Naive thymus-derived CD4-positive, alpha-beta T cell (primary cell): ENCODE measurements at regions not wholly inside any gene's neighbourhood (a gene's known extent, or its start where the extent isn't known, plus 50 kb on each side); places are given as distances from the start of the nearest gene placed in this dataset.

Source experiments
- ATAC-seq: fragments of 150-1000 bp; cut with Tn5 transposase; 2 replicates; pipeline ENCODE4 v1.10.0; 2021; ENCODE audit warnings: mild to moderate bottlenecking, moderate library complexity
- CTCF ChIA-PET: fragments of 350-600 bp; sonication (Branson Sonifier 250); formaldehyde crosslinking; loops from one replicate; lab custom pipeline; 2021; ENCODE audit warnings: antibody characterized with exemption; lab: Charles Lee
- POLR2A ChIA-PET: fragments of 350-600 bp; sonication (Branson Sonifier 250); formaldehyde crosslinking; loops from one replicate; lab custom pipeline; 2021; ENCODE audit warnings: antibody characterized with exemption, inconsistent platforms; lab: Charles Lee
- DNase-seq, 9 donors: peaks; one replicate each; pipeline versions ENCODE4 v3.0.0 to v3.0.0-alpha.2; 2020 to 2022; ENCODE audit warnings: mixed read lengths in 1 of 9
- H3K27ac ChIP-seq: one replicate; pipeline ENCODE4 v1.7.0; 2013; ENCODE audit warnings: mild to moderate bottlenecking, low read depth, low read length, moderate library complexity
- H3K27me3 ChIP-seq, 2 donors: one replicate each; pipeline ENCODE4 v1.7.0; 2013; ENCODE audit warnings: low read length in 2 of 2, mild to moderate bottlenecking in 2 of 2, moderate library complexity in 2 of 2; ENCODE audit not compliant: control insufficient read depth in 2 of 2, insufficient read depth in 2 of 2
- H3K36me3 ChIP-seq, 3 experiments: 1 replicate in 2 of 3; 2 replicates in 1 of 3; pipeline ENCODE4 v1.7.0; 2013; ENCODE audit warnings: low read length in 3 of 3, mild to moderate bottlenecking in 3 of 3, moderate library complexity in 1 of 3; ENCODE audit not compliant: insufficient read depth in 3 of 3, control insufficient read depth in 2 of 3
- H3K4me1 ChIP-seq, 2 donors: one replicate each; pipeline ENCODE4 v1.7.0; 2013; ENCODE audit warnings: low read length in 2 of 2, mild to moderate bottlenecking in 2 of 2, moderate library complexity in 1 of 2; ENCODE audit not compliant: control insufficient read depth in 2 of 2, insufficient read depth in 2 of 2
- H3K4me3 ChIP-seq: 2 replicates; pipeline ENCODE4 v1.7.0; 2013; ENCODE audit warnings: mild to moderate bottlenecking, low read length
- H3K9me3 ChIP-seq, 3 experiments: 1 replicate in 2 of 3; 2 replicates in 1 of 3; pipeline ENCODE4 v1.7.0; 2013; ENCODE audit warnings: low read length in 3 of 3; ENCODE audit not compliant: control insufficient read depth in 2 of 3
- H3K27ac Mint-ChIP-seq, 9 donors: one replicate each; pipeline ENCODE4 v1.8.0; 2020 to 2022; ENCODE audit warnings: mixed read lengths in 9 of 9, mild to moderate bottlenecking in 8 of 9, moderate library complexity in 5 of 9, inconsistent platforms in 2 of 9
- H3K27me3 Mint-ChIP-seq, 5 donors: one replicate each; pipeline ENCODE4 v1.8.0; 2021 to 2022; ENCODE audit warnings: mixed read lengths in 5 of 5, mild to moderate bottlenecking in 1 of 5
- H3K36me3 Mint-ChIP-seq, 5 donors: one replicate each; pipeline ENCODE4 v1.8.0; 2020 to 2022; ENCODE audit warnings: mixed read lengths in 5 of 5, mild to moderate bottlenecking in 3 of 5, inconsistent platforms in 1 of 5
- H3K4me1 Mint-ChIP-seq, 7 donors: one replicate each; pipeline ENCODE4 v1.8.0; 2020 to 2022; ENCODE audit warnings: mixed read lengths in 7 of 7, mild to moderate bottlenecking in 3 of 7, inconsistent platforms in 1 of 7
- H3K4me3 Mint-ChIP-seq, 10 donors: one replicate each; pipeline ENCODE4 v1.8.0; 2020 to 2022; ENCODE audit warnings: mild to moderate bottlenecking in 10 of 10, mixed read lengths in 10 of 10, moderate library complexity in 6 of 10, inconsistent platforms in 2 of 10
- H3K9me3 Mint-ChIP-seq, 11 donors: one replicate each; pipeline ENCODE4 v1.8.0; 2020 to 2022; ENCODE audit warnings: mixed read lengths in 11 of 11, mild to moderate bottlenecking in 4 of 11, inconsistent platforms in 1 of 11, moderate library complexity in 1 of 11
- intact Hi-C, 2 donors: fragments of 100-400 bp; cut with micrococcal nuclease; formaldehyde crosslinking; loops; one replicate each; pipeline ENCODE4 v1.15.1; 2023

GRCh38 chr18:39886136-39886535 is 2068.9 kb upstream of the PIK3C3 start:
- no peak for DNase-seq
- Mint-ChIP-seq H3K4me3 (no peak overlapping the region), H3K27ac (no peak overlapping the region), H3K27me3 (no peaks in the 10 kb centered on the region), H3K4me1 (no peaks in the 10 kb centered on the region), H3K9me3 (peaks cover 0 to 16% (median 2%) of the 10 kb centered on the region in 11 donors), H3K36me3 (no peaks in the 10 kb centered on the region)
- Histone ChIP-seq H3K4me1 (no peaks in the 10 kb centered on the region), H3K27me3 (no peaks in the 10 kb centered on the region), H3K4me3 (no peak overlapping the region), H3K36me3 (no peaks in the 10 kb centered on the region), H3K9me3 (no peaks in the 10 kb centered on the region), H3K27ac (no peak overlapping the region)
- no peak for ATAC-seq
- ChIA-PET CTCF (no interaction called here), POLR2A (no interaction called here)
- intact Hi-C loops: no loop called here

- no peak overlapping the region for H3K4me3 Mint-ChIP-seq
- no peaks in the 10 kb centered on the region for H3K36me3 ChIP-seq
- no peaks in the 10 kb centered on the region for H3K27me3 Mint-ChIP-seq
- no peaks in the 10 kb centered on the region for H3K36me3 Mint-ChIP-seq
- H3K27me3 ChIP-seq: no peaks in the 10 kb centered on the region
- intact Hi-C loops: no loop called here
- CTCF ChIA-PET: no interaction called here
- peaks cover 0 to 23% (median 3%) of the 10 kb centered on the region in 11 donors for H3K9me3 Mint-ChIP-seq
- no peak overlapping the region for H3K27ac ChIP-seq
- H3K4me1 Mint-ChIP-seq: no peaks in the 10 kb centered on the region
- no peaks in the 10 kb centered on the region for H3K9me3 ChIP-seq
- DNase-seq: no peak
- no peaks in the 10 kb centered on the region for H3K4me1 ChIP-seq
- ATAC-seq: no peak
- POLR2A ChIA-PET: no interaction called here
- H3K4me3 ChIP-seq: no peak overlapping the region
- H3K27ac Mint-ChIP-seq: no peak overlapping the region
Measured at GRCh38 chr18:39872651-39873050, 2082.4 kb upstream of the PIK3C3 start.

- DNase-seq (no peak), ATAC-seq (peak; percentile 44)
- intact Hi-C loops: no loop called here
- no peak overlapping the region for H3K4me3 ChIP-seq
- ChIA-PET POLR2A (no interaction called here), CTCF (no interaction called here)
- H3K9me3 ChIP-seq: no peaks in the 10 kb centered on the region
- Mint-ChIP-seq H3K36me3 (no peaks in the 10 kb centered on the region), H3K9me3 (peaks cover 0 to 26% (median 3%) of the 10 kb centered on the region in 11 donors), H3K4me3 (no peak overlapping the region), H3K4me1 (no peaks in the 10 kb centered on the region), H3K27ac (no peak overlapping the region), H3K27me3 (no peaks in the 10 kb centered on the region)
- no peaks in the 10 kb centered on the region for H3K27me3 ChIP-seq
- no peaks in the 10 kb centered on the region for H3K36me3 ChIP-seq
- no peaks in the 10 kb centered on the region for H3K4me1 ChIP-seq
- H3K27ac ChIP-seq: no peak overlapping the region
Measured at GRCh38 chr18:39871961-39872360, 2083.1 kb upstream of the PIK3C3 start.

- H3K9me3 ChIP-seq: no peaks in the 10 kb centered on the region
- DNase-seq (no peak), ATAC-seq (no peak)
- intact Hi-C loops: no loop called here
- ChIA-PET CTCF (no interaction called here), POLR2A (no interaction called here)
- no peaks in the 10 kb centered on the region for H3K36me3 ChIP-seq
- no peaks in the 10 kb centered on the region for H3K4me1 ChIP-seq
- no peaks in the 10 kb centered on the region for H3K27me3 ChIP-seq
- H3K4me3 ChIP-seq: no peak overlapping the region
- no peak overlapping the region for H3K27ac ChIP-seq
- H3K4me3 Mint-ChIP-seq: no peak overlapping the region
- H3K9me3 Mint-ChIP-seq: peaks cover 0 to 27% (median 2%) of the 10 kb centered on the region in 11 donors
- no peaks in the 10 kb centered on the region for H3K4me1 Mint-ChIP-seq
- no peaks in the 10 kb centered on the region for H3K36me3 Mint-ChIP-seq
- H3K27ac Mint-ChIP-seq: no peak overlapping the region
- H3K27me3 Mint-ChIP-seq: no peaks in the 10 kb centered on the region
Measured at GRCh38 chr18:39870591-39870990, 2084.4 kb upstream of the PIK3C3 start.

- no peak overlapping the region for H3K4me3 Mint-ChIP-seq
- H3K27ac ChIP-seq: no peak overlapping the region
- no peaks in the 10 kb centered on the region for H3K4me1 ChIP-seq
- no peaks in the 10 kb centered on the region for H3K36me3 Mint-ChIP-seq
- no peaks in the 10 kb centered on the region for H3K9me3 ChIP-seq
- ChIA-PET CTCF (no interaction called here), POLR2A (no interaction called here)
- DNase-seq (no peak), ATAC-seq (no peak)
- H3K27ac Mint-ChIP-seq: no peak overlapping the region
- H3K27me3 Mint-ChIP-seq: no peaks in the 10 kb centered on the region
- intact Hi-C loops: no loop called here
- H3K9me3 Mint-ChIP-seq: peaks cover 0 to 10% (median 4%) of the 10 kb centered on the region in 11 donors
- H3K4me1 Mint-ChIP-seq: no peaks in the 10 kb centered on the region
- H3K4me3 ChIP-seq: no peak overlapping the region
- H3K36me3 ChIP-seq: no peaks in the 10 kb centered on the region
- H3K27me3 ChIP-seq: no peaks in the 10 kb centered on the region
Measured at GRCh38 chr18:39863916-39864315, 2091.1 kb upstream of the PIK3C3 start.

GRCh38 chr18:39862341-39862740 is 2092.7 kb upstream of the PIK3C3 start:
- H3K9me3 ChIP-seq: no peaks in the 10 kb centered on the region
- DNase-seq (no peak), ATAC-seq (no peak)
- ChIA-PET POLR2A (no interaction called here), CTCF (no interaction called here)
- Mint-ChIP-seq H3K27me3 (no peaks in the 10 kb centered on the region), H3K4me3 (no peak overlapping the region), H3K27ac (no peak overlapping the region), H3K4me1 (no peaks in the 10 kb centered on the region), H3K36me3 (no peaks in the 10 kb centered on the region), H3K9me3 (peaks cover 0 to 19% (median 2%) of the 10 kb centered on the region in 11 donors)
- H3K4me1 ChIP-seq: no peaks in the 10 kb centered on the region
- H3K27ac ChIP-seq: no peak overlapping the region
- no peak overlapping the region for H3K4me3 ChIP-seq
- intact Hi-C loops: no loop called here
- H3K27me3 ChIP-seq: no peaks in the 10 kb centered on the region
- H3K36me3 ChIP-seq: no peaks in the 10 kb centered on the region

GRCh38 chr18:39854291-39854690 is 2100.7 kb upstream of the PIK3C3 start:
- Mint-ChIP-seq H3K27me3 (no peaks in the 10 kb centered on the region), H3K9me3 (peaks cover 0 to 27% (median 2%) of the 10 kb centered on the region in 11 donors), H3K4me1 (no peaks in the 10 kb centered on the region), H3K36me3 (no peaks in the 10 kb centered on the region), H3K4me3 (no peak overlapping the region), H3K27ac (no peak overlapping the region)
- ChIA-PET POLR2A (no interaction called here), CTCF (no interaction called here)
- Histone ChIP-seq H3K27ac (no peak overlapping the region), H3K4me1 (no peaks in the 10 kb centered on the region), H3K27me3 (no peaks in the 10 kb centered on the region), H3K36me3 (no peaks in the 10 kb centered on the region), H3K4me3 (no peak overlapping the region), H3K9me3 (no peaks in the 10 kb centered on the region)
- DNase-seq (no peak), ATAC-seq (no peak)
- intact Hi-C loops: no loop called here
